GM19395 (cell line): ENCODE measurements at regions not wholly inside any gene's neighbourhood (a gene's known extent, or its start where the extent isn't known, plus 50 kb on each side); places are given as distances from the start of the nearest gene placed in this dataset.

Experiments
- ATAC-seq: cut with Tn5 transposase; IDR thresholded peaks from one replicate; pipeline ENCODE4 v1.9.1; 2021; ENCODE audit warnings: mild to moderate bottlenecking, moderate library complexity; ENCODE audit not compliant: unreplicated experiment

GRCh38 chr5:11981986-11982385 is 77.7 kb upstream of the CTNND2 start:
- no peak for ATAC-seq

DNA sequence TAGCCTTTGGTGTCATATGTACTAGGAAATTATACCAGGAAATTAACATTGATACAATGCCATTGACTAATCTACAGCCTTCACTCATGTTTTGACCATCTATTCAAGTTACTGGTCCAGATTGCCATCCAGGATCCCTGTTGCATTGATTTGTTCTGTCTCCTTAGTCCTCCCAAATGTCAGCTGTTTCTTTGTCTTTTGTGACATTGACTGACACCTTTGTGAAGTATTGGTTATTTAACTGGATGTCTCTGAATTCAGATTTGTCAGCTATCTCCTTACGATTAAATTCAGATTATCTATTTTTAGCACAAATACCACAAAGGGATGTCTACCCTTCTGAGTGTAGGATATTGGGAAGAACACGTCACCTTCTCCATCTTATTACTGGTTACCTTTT is 73.7 kb upstream of the CTNND2 start:
- ATAC-seq = no peak

- ATAC-seq = no peak
Observed at GRCh38 chr5:11973469-11973868, 69.2 kb upstream of the CTNND2 start.

DNA sequence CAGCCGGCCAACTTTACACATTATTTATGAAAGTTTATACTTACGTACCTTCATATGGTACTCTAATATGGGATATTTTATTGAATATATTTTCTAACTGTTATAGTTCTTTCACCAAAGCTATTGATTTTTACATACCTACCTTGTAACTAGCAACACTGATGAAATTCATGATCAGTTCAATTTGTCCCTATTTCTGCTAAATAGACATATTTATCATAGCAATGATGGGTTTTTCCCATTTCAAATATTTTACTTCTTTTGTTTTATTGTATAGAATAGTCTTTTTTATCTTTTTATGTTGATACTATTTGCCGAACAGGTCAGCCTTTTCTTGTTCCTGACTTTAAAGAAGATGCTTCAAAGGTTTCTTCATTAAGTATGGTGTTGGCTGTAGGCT is 59.0 kb upstream of the CTNND2 start:
- no peak for ATAC-seq

DNA sequence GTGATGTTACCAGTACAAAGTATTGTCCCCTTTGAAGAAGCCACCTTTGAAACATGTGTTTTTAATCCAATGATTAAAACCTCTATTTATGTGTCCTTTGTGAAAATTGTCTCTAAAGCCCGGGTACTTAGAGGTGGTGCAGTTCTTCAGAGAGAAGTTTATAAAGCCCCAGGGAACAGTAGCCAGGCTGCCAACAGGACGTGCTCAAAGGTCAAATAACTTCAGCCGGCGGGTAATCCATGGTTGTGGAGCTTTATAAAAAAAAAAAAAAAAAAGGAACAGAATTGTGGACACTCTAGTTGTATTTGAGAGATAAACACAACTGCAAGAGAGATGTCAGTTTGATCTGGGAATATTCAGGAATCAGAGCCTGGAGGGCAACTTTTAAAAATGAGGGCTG is 57.9 kb upstream of the CTNND2 start:
- no peak for ATAC-seq

GRCh38 chr5:11958321-11958720 is 54.1 kb upstream of the CTNND2 start:
- no peak for ATAC-seq

DNA sequence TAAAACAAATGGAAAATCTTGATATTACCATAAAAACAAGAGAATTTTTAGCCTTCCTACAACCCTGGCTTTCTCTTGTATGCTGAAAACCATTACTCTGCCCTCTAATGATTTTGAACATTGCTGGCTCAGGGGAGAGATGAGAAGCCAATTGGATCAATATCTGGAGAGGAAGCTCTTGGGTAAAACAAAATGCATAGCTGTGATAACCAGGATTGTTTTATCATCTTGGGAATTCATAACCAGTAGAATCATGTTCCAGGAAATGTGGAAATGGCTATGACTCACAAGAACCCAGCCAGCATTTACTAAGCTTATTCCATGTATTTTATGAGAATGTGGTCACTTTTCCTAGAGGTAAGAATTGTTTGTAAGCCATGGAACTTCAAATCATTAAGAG is 51.1 kb upstream of the CTNND2 start:
- no peak for ATAC-seq
